ENCODE measurements at regions not wholly inside any gene's neighbourhood (a gene's known extent, or its start where the extent isn't known, plus 50 kb on each side); places are given as distances from the start of the nearest gene placed in this dataset.

- TF ChIP-seq, protein P1, sequence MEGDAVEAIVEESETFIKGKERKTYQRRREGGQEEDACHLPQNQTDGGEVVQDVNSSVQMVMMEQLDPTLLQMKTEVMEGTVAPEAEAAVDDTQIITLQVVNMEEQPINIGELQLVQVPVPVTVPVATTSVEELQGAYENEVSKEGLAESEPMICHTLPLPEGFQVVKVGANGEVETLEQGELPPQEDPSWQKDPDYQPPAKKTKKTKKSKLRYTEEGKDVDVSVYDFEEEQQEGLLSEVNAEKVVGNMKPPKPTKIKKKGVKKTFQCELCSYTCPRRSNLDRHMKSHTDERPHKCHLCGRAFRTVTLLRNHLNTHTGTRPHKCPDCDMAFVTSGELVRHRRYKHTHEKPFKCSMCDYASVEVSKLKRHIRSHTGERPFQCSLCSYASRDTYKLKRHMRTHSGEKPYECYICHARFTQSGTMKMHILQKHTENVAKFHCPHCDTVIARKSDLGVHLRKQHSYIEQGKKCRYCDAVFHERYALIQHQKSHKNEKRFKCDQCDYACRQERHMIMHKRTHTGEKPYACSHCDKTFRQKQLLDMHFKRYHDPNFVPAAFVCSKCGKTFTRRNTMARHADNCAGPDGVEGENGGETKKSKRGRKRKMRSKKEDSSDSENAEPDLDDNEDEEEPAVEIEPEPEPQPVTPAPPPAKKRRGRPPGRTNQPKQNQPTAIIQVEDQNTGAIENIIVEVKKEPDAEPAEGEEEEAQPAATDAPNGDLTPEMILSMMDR (IDR thresholded peaks at IDR 0.05) = no peak
- no CpG with 5 or more reads among the region's 3 CpGs for WGBS (ENCODE audit: insufficient coverage)
- Histone ChIP-seq H3K9ac (ENCODE audit: insufficient read depth, low read length, poor library complexity, severe bottlenecking) (no peak overlapping the region), H3K4me2 (replicated peaks; ENCODE audit: extremely low read depth, low read length, poor library complexity, severe bottlenecking) (no peak overlapping the region), H3K9me3 (replicated peaks in 1 of 2; ENCODE audit: control insufficient read depth in 1 of 2, insufficient read depth in 1 of 2, low read length in 2 of 2) (no peaks in the 10 kb centered on the region), H3K4me3 (replicated peaks in 1 of 3; ENCODE audit: low read depth in 2 of 3, low read length in 3 of 3) (no peak overlapping the region), H3K4me1 (ENCODE audit: control insufficient read depth in 1 of 2, insufficient read depth in 2 of 2, low read length in 2 of 2) (no peaks in the 10 kb centered on the region), H3K27ac (ENCODE audit: low read depth in 1 of 2, low read length in 2 of 2) (no peak overlapping the region), H3K79me2 (ENCODE audit: insufficient read depth, low read length) (no peaks in the 10 kb centered on the region), H4K20me1 (ENCODE audit: insufficient read depth, low read length) (no peaks in the 10 kb centered on the region), H2AFZ (ENCODE audit: insufficient read depth, low read depth, low read length, poor library complexity, severe bottlenecking) (no peak overlapping the region), H3K27me3 (ENCODE audit: control insufficient read depth in 2 of 2, insufficient read depth in 2 of 2, low read length in 2 of 2) (no peaks in the 10 kb centered on the region), H3K36me3 (replicated peaks in 1 of 2; ENCODE audit: control insufficient read depth in 1 of 2, insufficient read depth in 2 of 2, low read length in 2 of 2) (no peaks in the 10 kb centered on the region)
- H3K27ac Mint-ChIP-seq = no peak overlapping the region
- no peaks in the 10 kb centered on the region for H3K27me3 Mint-ChIP-seq (ENCODE audit: low read depth in 3 of 3)
- H3K4me3 Mint-ChIP-seq = no peak overlapping the region
- peaks cover 0 to 11% (median 4%) of the 10 kb centered on the region in 7 donors for H3K9me3 Mint-ChIP-seq
- no peak for DNase-seq
- no peaks in the 10 kb centered on the region for H3K4me1 Mint-ChIP-seq
- no peaks in the 10 kb centered on the region for H3K36me3 Mint-ChIP-seq
- intact Hi-C loops (cut with micrococcal nuclease) = no loop called here
These were observed 216.6 kb downstream of the KDR start for GRCh38 chr4:54908763-54909162.

DNA sequence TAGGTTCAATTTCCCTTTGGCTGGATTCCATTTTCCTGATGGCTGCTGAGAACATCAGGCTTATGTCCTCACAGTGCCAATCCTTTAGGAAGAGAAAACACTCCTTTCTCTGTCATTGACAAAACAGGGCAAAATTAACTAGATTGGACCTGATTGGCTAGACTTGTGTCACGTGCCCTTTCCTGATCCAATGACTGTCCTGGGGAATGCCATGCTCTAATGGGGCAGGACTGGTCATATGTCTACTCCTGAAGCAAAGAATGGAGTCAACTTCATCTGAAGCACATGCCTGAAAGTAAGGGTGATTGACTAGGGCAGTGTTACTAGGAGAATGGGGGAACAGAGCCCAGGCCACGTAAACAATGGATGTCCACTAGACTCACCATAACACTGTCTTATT lies 220.4 kb downstream of the KDR start:
- H2AFZ ChIP-seq (ENCODE audit: insufficient read depth, low read depth, low read length, poor library complexity, severe bottlenecking) = no peak overlapping the region
- Mint-ChIP-seq H3K4me3 (no peak overlapping the region), H3K27ac (no peak overlapping the region), H3K4me1 (no peaks in the 10 kb centered on the region), H3K27me3 (ENCODE audit: low read depth in 3 of 3) (no peaks in the 10 kb centered on the region), H3K9me3 (peaks cover 2 to 17% (median 4%) of the 10 kb centered on the region in 7 donors), H3K36me3 (no peaks in the 10 kb centered on the region)
- H3K4me3 ChIP-seq (replicated peaks in 1 of 3; ENCODE audit: low read depth in 2 of 3, low read length in 3 of 3) = no peak overlapping the region
- H3K4me2 ChIP-seq (replicated peaks; ENCODE audit: extremely low read depth, low read length, poor library complexity, severe bottlenecking) = no peak overlapping the region
- WGBS (ENCODE audit: insufficient coverage) = 86% methylated on average over 1 of the region's 2 CpGs
- H3K79me2 ChIP-seq (ENCODE audit: insufficient read depth, low read length) = no peaks in the 10 kb centered on the region
- H4K20me1 ChIP-seq (ENCODE audit: insufficient read depth, low read length) = no peaks in the 10 kb centered on the region
- TF ChIP-seq, protein P1 (IDR thresholded peaks at IDR 0.05) = no peak
- no peaks in the 10 kb centered on the region for H3K9me3 ChIP-seq (replicated peaks in 1 of 2; ENCODE audit: control insufficient read depth in 1 of 2, insufficient read depth in 1 of 2, low read length in 2 of 2)
- intact Hi-C loops (cut with micrococcal nuclease) = no loop called here
- H3K4me1 ChIP-seq (ENCODE audit: control insufficient read depth in 1 of 2, insufficient read depth in 2 of 2, low read length in 2 of 2) = no peaks in the 10 kb centered on the region
- no peak overlapping the region for H3K27ac ChIP-seq (ENCODE audit: low read depth in 1 of 2, low read length in 2 of 2)
- no peaks in the 10 kb centered on the region for H3K27me3 ChIP-seq (ENCODE audit: control insufficient read depth in 2 of 2, insufficient read depth in 2 of 2, low read length in 2 of 2)
- H3K36me3 ChIP-seq (replicated peaks in 1 of 2; ENCODE audit: control insufficient read depth in 1 of 2, insufficient read depth in 2 of 2, low read length in 2 of 2) = no peaks in the 10 kb centered on the region
- H3K9ac ChIP-seq (ENCODE audit: insufficient read depth, low read length, poor library complexity, severe bottlenecking) = no peak overlapping the region
- DNase-seq = no peak

Measured in CD14-positive monocyte (primary cell).